GM12873 (cell line): ENCODE measurements at regions not wholly inside any gene's neighbourhood (a gene's known extent, or its start where the extent isn't known, plus 50 kb on each side); places are given as distances from the start of the nearest gene placed in this dataset.

Experiments used
- CTCF ChIP-seq: IDR thresholded peaks from 2 replicates; pipeline ENCODE4 v1.5.1; 2012; ENCODE audit warnings: low read depth, mild to moderate bottlenecking, moderate library complexity, low read length, control low read depth; ENCODE audit not compliant: insufficient read depth; ENCODE audit errors: missing control alignments

- TF ChIP-seq CTCF: no peak
These were observed 456.0 kb downstream of the FBXO15 start for GRCh38 chr18:73691624-73692023.

DNA sequence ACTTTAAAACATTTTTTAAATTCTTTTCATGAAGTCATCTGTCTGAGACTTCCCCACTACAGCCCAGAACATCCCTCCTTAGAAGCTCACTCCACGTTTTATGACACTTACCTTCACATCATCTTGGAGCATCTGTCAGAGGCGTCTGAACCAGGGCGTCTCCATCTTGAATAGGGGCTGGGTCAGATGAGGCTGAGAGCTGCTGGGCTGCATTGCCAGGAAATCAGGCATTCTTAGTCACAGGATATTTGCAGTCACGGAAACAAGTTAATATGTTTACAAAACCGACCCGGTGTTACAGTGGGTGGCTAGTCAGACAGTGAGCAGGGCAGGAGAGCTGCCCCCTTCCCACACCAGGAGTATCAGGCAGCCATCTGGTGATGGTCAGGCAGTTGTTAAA lies 456.5 kb downstream of the FBXO15 start:
- no peak for TF ChIP-seq CTCF

- TF ChIP-seq CTCF: no peak
These were observed 457.4 kb downstream of the FBXO15 start for GRCh38 chr18:73690222-73690621.

GRCh38 chr18:73688851-73689711 lies 458.6 kb downstream of the FBXO15 start:
- no peak for TF ChIP-seq CTCF

GRCh38 chr18:73688161-73688560 lies 459.5 kb downstream of the FBXO15 start:
- no peak for TF ChIP-seq CTCF

DNA sequence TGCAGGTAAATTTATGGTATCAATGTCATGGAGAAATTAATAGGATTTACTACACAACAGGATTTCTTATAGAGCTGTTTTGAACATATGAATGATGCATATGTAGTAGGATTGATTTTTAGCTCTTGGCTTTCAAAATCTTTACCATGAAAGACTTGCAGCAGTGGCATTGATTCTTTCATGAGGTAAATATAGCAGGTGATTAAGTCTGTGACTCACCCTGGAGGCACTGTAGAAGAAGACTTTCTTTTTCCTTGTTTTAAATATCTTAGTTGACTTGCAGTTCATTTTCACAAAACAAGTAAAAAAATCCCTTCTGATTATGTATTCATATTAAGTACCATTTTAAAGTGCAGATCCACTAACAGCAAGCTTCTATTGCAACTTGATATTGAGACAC lies 463.0 kb downstream of the FBXO15 start:
- TF ChIP-seq CTCF: no peak

DNA sequence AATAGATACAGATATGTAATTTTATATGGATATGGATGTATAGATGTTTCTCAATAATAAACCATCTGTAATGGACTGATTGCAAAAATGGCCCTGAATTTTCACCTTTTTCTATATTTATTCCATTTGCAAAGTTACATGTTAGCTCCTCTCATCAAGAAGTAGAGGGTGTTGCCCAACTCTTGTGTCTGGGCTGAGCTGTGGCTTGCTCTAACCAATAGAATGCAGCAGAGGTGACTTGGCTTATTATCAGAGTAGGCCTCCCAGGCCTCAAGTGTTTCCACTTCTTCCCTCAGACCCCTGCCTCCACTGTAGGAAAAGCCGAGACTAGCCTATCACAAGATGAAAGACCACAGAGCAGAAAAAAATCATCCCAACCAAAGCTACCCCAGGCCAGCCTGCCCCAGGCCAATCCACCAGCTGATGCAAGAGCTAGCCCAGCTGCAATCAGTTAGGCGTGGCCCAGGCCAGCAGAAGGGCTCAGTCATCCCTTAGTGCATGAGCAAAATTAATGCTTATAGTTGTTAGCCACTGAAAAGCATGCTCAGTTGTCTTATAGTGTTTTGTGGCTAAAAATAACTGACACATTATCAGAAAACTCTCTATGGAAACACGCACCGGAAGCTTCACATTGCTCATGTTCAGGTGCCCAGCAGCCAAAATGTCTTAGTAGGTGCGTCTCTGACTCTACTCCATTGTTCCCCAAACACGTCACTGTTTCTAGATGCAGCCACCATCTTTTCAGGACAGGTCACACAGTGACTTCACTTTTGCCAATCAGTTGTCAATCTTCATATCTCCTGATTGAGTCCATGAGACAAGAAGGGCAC lies 464.0 kb downstream of the FBXO15 start:
- no peak for TF ChIP-seq CTCF
